ENCODE measurements at regions not wholly inside any gene's neighbourhood (a gene's known extent, or its start where the extent isn't known, plus 50 kb on each side); places are given as distances from the start of the nearest gene placed in this dataset.

- TF ChIP-seq REST (tag by site-specific recombination; IDR thresholded peaks at IDR 0.05), result no peak
- no peak for TF ChIP-seq HOXA7 (CRISPR knock-in tag; IDR thresholded peaks at IDR 0.05; ENCODE audit: borderline replicate concordance)
- no peak for TF ChIP-seq PRDM1 (tag by site-specific recombination; IDR thresholded peaks at IDR 0.05)
- no peak for TF ChIP-seq ZNF600 (tag by site-specific recombination; IDR thresholded peaks at IDR 0.05)
- no peak for TF ChIP-seq ZNF114 (tag by site-specific recombination; IDR thresholded peaks at IDR 0.05)
- TF ChIP-seq ZNF174 (tag by site-specific recombination; IDR thresholded peaks at IDR 0.05), result no peak
- TF ChIP-seq RBAK (tag by site-specific recombination; IDR thresholded peaks at IDR 0.05), result no peak
These were observed 697.4 kb upstream of the NXPH2 start (continued) for GRCh38 chr2:139477618-139478017.

- TF ChIP-seq ZNF112 (tag by site-specific recombination; IDR thresholded peaks at IDR 0.05) (no peak), ZBTB8A (tag by site-specific recombination; IDR thresholded peaks at IDR 0.05) (no peak), ZNF600 (tag by site-specific recombination; IDR thresholded peaks at IDR 0.05) (no peak), ZNF362 (tag by site-specific recombination; IDR thresholded peaks at IDR 0.05) (no peak), EGR2 (tag by site-specific recombination; IDR thresholded peaks at IDR 0.05; ENCODE audit: low read depth) (no peak), ZNF707 (tag by site-specific recombination; IDR thresholded peaks at IDR 0.05) (no peak)
- H3K36me3 ChIP-seq (ENCODE audit: control insufficient read depth in 2 of 2, insufficient read depth in 1 of 2, low read length in 2 of 2), result no peaks in the 10 kb centered on the region
These were observed 689.8 kb upstream of the NXPH2 start for GRCh38 chr2:139469985-139470384.

GRCh38 chr2:139465789-139466188 is 685.6 kb upstream of the NXPH2 start:
- Histone ChIP-seq H3K4me1 (ENCODE audit: control insufficient read depth, insufficient read depth, low read length) (no peaks in the 10 kb centered on the region), H3K4me3 (ENCODE audit: low read depth, low read length) (no peak overlapping the region), H3K27ac (ENCODE audit: extremely low read depth, low read depth, low read length) (no peak overlapping the region), H3K9me3 (ENCODE audit: control insufficient read depth, insufficient read depth, low read depth, low read length) (no peaks in the 10 kb centered on the region), H3K36me3 (ENCODE audit: control insufficient read depth in 2 of 2, insufficient read depth in 1 of 2, low read length in 2 of 2) (no peaks in the 10 kb centered on the region)
- ChIA-PET CTCF (no interaction called here), POLR2A (no interaction called here)
- no peak for TF ChIP-seq GLI4 (tag by site-specific recombination; IDR thresholded peaks at IDR 0.05)
- TF ChIP-seq ZNF324 (tag by site-specific recombination; IDR thresholded peaks at IDR 0.05), result no peak
- TF ChIP-seq ZNF10 (tag by site-specific recombination; IDR thresholded peaks at IDR 0.05), result no peak
- no peak for TF ChIP-seq ZSCAN16 (tag by site-specific recombination; IDR thresholded peaks at IDR 0.05)
- TF ChIP-seq HOXC10 (CRISPR knock-in tag; IDR thresholded peaks at IDR 0.05), result no peak
- TF ChIP-seq PBX3 (CRISPR knock-in tag; IDR thresholded peaks at IDR 0.05), result no peak

More at GRCh38 chr2:139469985-139470384, 689.8 kb upstream of the NXPH2 start:
- 0 out of 2 replicates have a peak, but pooled peaks cover 2% of the 10 kb centered on the region for H3K4me1 ChIP-seq (ENCODE audit: control insufficient read depth, insufficient read depth, low read length)
- H3K9me3 ChIP-seq (ENCODE audit: control insufficient read depth, insufficient read depth, low read depth, low read length), result no peaks in the 10 kb centered on the region
- H3K4me3 ChIP-seq (ENCODE audit: low read depth, low read length), result no peak overlapping the region
- CTCF ChIA-PET, result interaction anchor here (2.5 kb wide), 1 partner anchor 8 kb away, joined by 7 read pairs; no protein-coding TSS in a partner anchor
- H3K27ac ChIP-seq (ENCODE audit: extremely low read depth, low read depth, low read length), result no peak overlapping the region
- POLR2A ChIA-PET, result no interaction called here
